HEK293 (cell line): ENCODE measurements at regions not wholly inside any gene's neighbourhood (a gene's known extent, or its start where the extent isn't known, plus 50 kb on each side); places are given as distances from the start of the nearest gene placed in this dataset.

Experiments
- CTCF ChIA-PET: fragments of 350-600 bp; formaldehyde crosslinking; extraction: SDS; loops from one replicate; lab custom pipeline; 2021; ENCODE audit warnings: antibody characterized with exemption; lab: Yijun Ruan, JAX
- POLR2A ChIA-PET: fragments of 300-600 bp; formaldehyde crosslinking; extraction: SDS; loops from one replicate; lab custom pipeline; 2020; ENCODE audit warnings: antibody characterized with exemption, inconsistent platforms; lab: Yijun Ruan, JAX
- H3K27ac ChIP-seq: fragments of 200-500 bp; sonication (Bioruptor generic); 2 replicates; pipeline ENCODE4 v1.5.1; 2014; ENCODE audit warnings: low read depth, low read length, control low read depth, inconsistent platforms; ENCODE audit errors: extremely low read depth
- H3K36me3 ChIP-seq, 2 experiments: fragments of 200-500 bp in 1 of 2; sonication (Bioruptor generic) in 1 of 2; 1 replicate in 1 of 2; 2 replicates in 1 of 2; pipeline ENCODE4 v1.5.1; 2014 to 2017; ENCODE audit warnings: inconsistent platforms in 2 of 2, low read length in 2 of 2; ENCODE audit not compliant: control insufficient read depth in 2 of 2, insufficient read depth in 1 of 2
- H3K4me1 ChIP-seq: fragments of 200-500 bp; sonication (Bioruptor generic); 2 replicates; pipeline ENCODE4 v1.5.1; 2014; ENCODE audit warnings: mild to moderate bottlenecking, low read length, inconsistent platforms; ENCODE audit not compliant: control insufficient read depth, insufficient read depth
- H3K4me3 ChIP-seq: 2 replicates; pipeline ENCODE4 v1.5.1; 2011; ENCODE audit warnings: low read depth, mild to moderate bottlenecking, control low read depth, low read length, moderate library complexity
- H3K9me3 ChIP-seq: fragments of 200-500 bp; sonication (Bioruptor generic); 2 replicates; pipeline ENCODE4 v1.5.1; 2014; ENCODE audit warnings: low read depth, low read length, inconsistent platforms; ENCODE audit not compliant: control insufficient read depth, insufficient read depth
- GLI4 ChIP-seq: fragments of 450-650 bp; formaldehyde crosslinking; IDR thresholded peaks from 2 replicates; pipeline ENCODE4 v1.5.1; 2016; ENCODE audit warnings: missing biosample characterization, missing genetic modification characterization
- KLF7 ChIP-seq: fragments of 450-650 bp; formaldehyde crosslinking; IDR thresholded peaks from 2 replicates; pipeline ENCODE4 v1.5.1; 2016; ENCODE audit warnings: missing biosample characterization, missing genetic modification characterization, borderline replicate concordance
- PATZ1 ChIP-seq: fragments of 450-650 bp; formaldehyde crosslinking; IDR thresholded peaks from 2 replicates; pipeline ENCODE4 v1.5.1; 2016; ENCODE audit warnings: missing biosample characterization, missing genetic modification characterization
- ZFP41 ChIP-seq: fragments of 450-650 bp; formaldehyde crosslinking; IDR thresholded peaks from 2 replicates; pipeline ENCODE4 v1.5.1; 2016; ENCODE audit warnings: missing biosample characterization, missing genetic modification characterization, borderline replicate concordance
- ZNF16 ChIP-seq: fragments of 450-650 bp; formaldehyde crosslinking; IDR thresholded peaks from 2 replicates; pipeline ENCODE4 v1.5.1; 2016; ENCODE audit warnings: low read depth, missing biosample characterization, missing genetic modification characterization
- ZNF174 ChIP-seq: fragments of 450-650 bp; formaldehyde crosslinking; IDR thresholded peaks from 2 replicates; pipeline ENCODE4 v1.5.0; 2017; ENCODE audit warnings: missing biosample characterization, mild to moderate bottlenecking, missing genetic modification characterization
- ZNF239 ChIP-seq: fragments of 450-650 bp; formaldehyde crosslinking; IDR thresholded peaks from 2 replicates; pipeline ENCODE4 v1.5.1; 2016; ENCODE audit warnings: missing biosample characterization, missing genetic modification characterization
- ZNF341 ChIP-seq: fragments of 450-650 bp; formaldehyde crosslinking; IDR thresholded peaks from 2 replicates; pipeline ENCODE4; 2016; ENCODE audit warnings: low read depth, missing biosample characterization, missing genetic modification characterization
- ZNF391 ChIP-seq: fragments of 450-650 bp; formaldehyde crosslinking; IDR thresholded peaks from 2 replicates; pipeline ENCODE4 v1.5.1; 2016; ENCODE audit warnings: low read depth, missing biosample characterization, missing genetic modification characterization, borderline replicate concordance
- ZNF529 ChIP-seq: fragments of 450-650 bp; formaldehyde crosslinking; IDR thresholded peaks from 2 replicates; pipeline ENCODE4 v1.5.1; 2017; ENCODE audit warnings: missing genetic modification characterization, missing biosample characterization; ENCODE audit not compliant: insufficient replicate concordance
- ZNF580 ChIP-seq: fragments of 450-650 bp; formaldehyde crosslinking; IDR thresholded peaks from 2 replicates; pipeline ENCODE4 v1.5.1; 2016; ENCODE audit warnings: missing biosample characterization, missing genetic modification characterization
- ZNF596 ChIP-seq: fragments of 450-650 bp; IDR thresholded peaks from 2 replicates; pipeline ENCODE4 v1.5.0; 2018; ENCODE audit warnings: missing biosample characterization, mild to moderate bottlenecking, missing genetic modification characterization, moderate library complexity
- ZNF623 ChIP-seq: fragments of 450-650 bp; formaldehyde crosslinking; IDR thresholded peaks from 2 replicates; pipeline ENCODE4 v1.5.1; 2016; ENCODE audit warnings: missing biosample characterization, missing genetic modification characterization
- ZNF626 ChIP-seq: fragments of 450-650 bp; sonication (Bioruptor Pico); formaldehyde crosslinking; IDR thresholded peaks from 2 replicates; pipeline ENCODE4 v1.5.1; 2018; ENCODE audit warnings: missing biosample characterization, missing genetic modification characterization, inconsistent platforms
- ZNF645 ChIP-seq: fragments of 450-650 bp; formaldehyde crosslinking; IDR thresholded peaks from 2 replicates; pipeline ENCODE4; 2016; ENCODE audit warnings: missing biosample characterization, missing genetic modification characterization
- ZNF658 ChIP-seq: fragments of 450-650 bp; formaldehyde crosslinking; IDR thresholded peaks from 2 replicates; pipeline ENCODE4; 2016; ENCODE audit warnings: missing biosample characterization, missing genetic modification characterization
- ZNF692 ChIP-seq: fragments of 450-650 bp; formaldehyde crosslinking; IDR thresholded peaks from 2 replicates; pipeline ENCODE4 v1.5.1; 2016; ENCODE audit warnings: missing biosample characterization, missing genetic modification characterization
- ZNF768 ChIP-seq: fragments of 450-650 bp; formaldehyde crosslinking; IDR thresholded peaks from 2 replicates; pipeline ENCODE4 v1.5.1; 2018; ENCODE audit warnings: missing biosample characterization, mild to moderate bottlenecking, missing genetic modification characterization
- ZNF843 ChIP-seq: fragments of 450-650 bp; formaldehyde crosslinking; IDR thresholded peaks from 2 replicates; pipeline ENCODE4 v1.5.1; 2016; ENCODE audit warnings: missing biosample characterization, missing genetic modification characterization
- ZSCAN23 ChIP-seq: fragments of 450-650 bp; formaldehyde crosslinking; IDR thresholded peaks from 2 replicates; pipeline ENCODE4 v1.5.1; 2016; ENCODE audit warnings: missing biosample characterization, missing genetic modification characterization

GRCh38 chr18:24801001-24801400 is 340.6 kb downstream of the HRH4 start:
- no peaks in the 10 kb centered on the region for H3K36me3 ChIP-seq
- H3K4me1 ChIP-seq = no peaks in the 10 kb centered on the region
- ChIA-PET POLR2A (no interaction called here), CTCF (interaction anchor here (0.8 kb wide), 1 partner anchor 731 kb away, joined by 3 read pairs; no protein-coding TSS in a partner anchor)
- H3K9me3 ChIP-seq = no peaks in the 10 kb centered on the region
- H3K4me3 ChIP-seq = no peak overlapping the region
- TF ChIP-seq GLI4 (tag by site-specific recombination) = no peak
- TF ChIP-seq ZNF692 (tag by site-specific recombination) = no peak
- no peak for TF ChIP-seq ZNF391 (tag by site-specific recombination)
- TF ChIP-seq PATZ1 (tag by site-specific recombination) = no peak
- TF ChIP-seq ZNF580 (tag by site-specific recombination) = no peak
- TF ChIP-seq ZNF16 (tag by site-specific recombination) = no peak
- TF ChIP-seq KLF7 (tag by site-specific recombination) = no peak
- no peak for TF ChIP-seq ZNF529 (tag by site-specific recombination)
- no peak overlapping the region for H3K27ac ChIP-seq

- Histone ChIP-seq H3K4me3 (no peak overlapping the region), H3K4me1 (no peaks in the 10 kb centered on the region), H3K36me3 (no peaks in the 10 kb centered on the region), H3K9me3 (no peaks in the 10 kb centered on the region)
- CTCF ChIA-PET = interaction anchor here (0.6 kb wide), 1 partner anchor 75 kb away, joined by 3 read pairs; no protein-coding TSS in a partner anchor
- POLR2A ChIA-PET = no interaction called here
- TF ChIP-seq GLI4 (tag by site-specific recombination) (no peak), ZNF239 (tag by site-specific recombination) (no peak), ZSCAN23 (no peak), ZNF623 (no peak), ZNF341 (tag by site-specific recombination) (no peak), ZNF174 (tag by site-specific recombination) (no peak), ZNF391 (tag by site-specific recombination) (no peak), ZNF843 (tag by site-specific recombination) (no peak), ZNF580 (tag by site-specific recombination) (no peak), ZNF658 (tag by site-specific recombination) (no peak), ZNF645 (tag by site-specific recombination) (no peak), ZNF626 (tag by site-specific recombination) (no peak), ZNF16 (tag by site-specific recombination) (no peak), ZFP41 (tag by site-specific recombination) (no peak), ZNF596 (tag by site-specific recombination) (no peak), ZNF768 (tag by site-specific recombination) (no peak)
- TF ChIP-seq, all 188 proteins: peak for 0
- no peak overlapping the region for H3K27ac ChIP-seq
These were observed 342.0 kb downstream of the HRH4 start for GRCh38 chr18:24802456-24802855.
